ENCODE measurements at regions not wholly inside any gene's neighbourhood (a gene's known extent, or its start where the extent isn't known, plus 50 kb on each side); places are given as distances from the start of the nearest gene placed in this dataset.

GRCh38 chr5:14048434-14048833, 94.7 kb upstream of the TRIO start:
- H3K9ac ChIP-seq (ENCODE audit: low read length in 3 of 3) = no peak overlapping the region
- H3K4me1 ChIP-seq (ENCODE audit: control insufficient read depth in 2 of 3, insufficient read depth in 2 of 3, low read depth in 1 of 3, low read length in 3 of 3) = no peaks in the 10 kb centered on the region
- H3K27me3 ChIP-seq (ENCODE audit: control insufficient read depth, insufficient read depth, low read length) = no peaks in the 10 kb centered on the region
- H3K27ac ChIP-seq (ENCODE audit: low read depth in 2 of 2, low read length in 2 of 2) = no peak overlapping the region
- no peak for TF ChIP-seq CTCF (IDR thresholded peaks at IDR 0.05; ENCODE audit: borderline replicate concordance, extremely low read depth, insufficient read depth)
- no peak for FAIRE-seq
- no peak for DNase-seq
- no peaks in the 10 kb centered on the region for H3K36me3 ChIP-seq (ENCODE audit: control insufficient read depth in 2 of 3, insufficient read depth in 3 of 3, low read length in 3 of 3)
- intact Hi-C loops (cut with DNase I) = no loop called here
- H3K4me3 ChIP-seq (ENCODE audit: low read length in 3 of 3) = no peak overlapping the region
- H3K9me3 ChIP-seq (ENCODE audit: control insufficient read depth in 2 of 3, insufficient read depth in 1 of 3, low read length in 3 of 3) = peaks cover 0 to 2% (median 0%) of the 10 kb centered on the region in 3 donors

GRCh38 chr5:14041528-14042192, 97.2 kb upstream of the DNAH5 start:
- H3K4me1 ChIP-seq (ENCODE audit: control insufficient read depth in 2 of 3, insufficient read depth in 2 of 3, low read depth in 1 of 3, low read length in 3 of 3) = peaks cover 0 to 5% (median 0%) of the 10 kb centered on the region in 3 donors
- no peak overlapping the region for H3K27ac ChIP-seq (ENCODE audit: low read depth in 2 of 2, low read length in 2 of 2)
- no peak for TF ChIP-seq CTCF (IDR thresholded peaks at IDR 0.05; ENCODE audit: borderline replicate concordance, extremely low read depth, insufficient read depth)
- no peaks in the 10 kb centered on the region for H3K9me3 ChIP-seq (ENCODE audit: control insufficient read depth in 2 of 3, insufficient read depth in 1 of 3, low read length in 3 of 3)
- H3K36me3 ChIP-seq (ENCODE audit: control insufficient read depth in 2 of 3, insufficient read depth in 3 of 3, low read length in 3 of 3) = no peaks in the 10 kb centered on the region
- H3K4me3 ChIP-seq (ENCODE audit: low read length in 3 of 3) = no peak overlapping the region
- no peaks in the 10 kb centered on the region for H3K27me3 ChIP-seq (ENCODE audit: control insufficient read depth, insufficient read depth, low read length)
- H3K9ac ChIP-seq (ENCODE audit: low read length in 3 of 3) = no peak overlapping the region
- FAIRE-seq (no peak), DNase-seq (no peak)
- intact Hi-C loops (cut with DNase I) = no loop called here

GRCh38 chr5:14040542-14040941, 96.1 kb upstream of the DNAH5 start:
- FAIRE-seq = no peak
- Histone ChIP-seq H3K36me3 (ENCODE audit: control insufficient read depth in 2 of 3, insufficient read depth in 3 of 3, low read length in 3 of 3) (no peaks in the 10 kb centered on the region), H3K4me3 (ENCODE audit: low read length in 3 of 3) (no peak overlapping the region), H3K9ac (ENCODE audit: low read length in 3 of 3) (no peak overlapping the region), H3K27me3 (ENCODE audit: control insufficient read depth, insufficient read depth, low read length) (no peaks in the 10 kb centered on the region), H3K9me3 (ENCODE audit: control insufficient read depth in 2 of 3, insufficient read depth in 1 of 3, low read length in 3 of 3) (no peaks in the 10 kb centered on the region), H3K27ac (ENCODE audit: low read depth in 2 of 2, low read length in 2 of 2) (no peak overlapping the region), H3K4me1 (ENCODE audit: control insufficient read depth in 2 of 3, insufficient read depth in 2 of 3, low read depth in 1 of 3, low read length in 3 of 3) (peaks cover 0 to 7% (median 4%) of the 10 kb centered on the region in 3 donors)
- no peak for TF ChIP-seq CTCF (IDR thresholded peaks at IDR 0.05; ENCODE audit: borderline replicate concordance, extremely low read depth, insufficient read depth)
- intact Hi-C loops (cut with DNase I) = no loop called here
- no peak for DNase-seq

GRCh38 chr5:14039576-14039975, 95.1 kb upstream of the DNAH5 start:
- Histone ChIP-seq H3K4me1 (ENCODE audit: control insufficient read depth in 2 of 3, insufficient read depth in 2 of 3, low read depth in 1 of 3, low read length in 3 of 3) (peaks cover 0 to 11% (median 4%) of the 10 kb centered on the region in 3 donors), H3K9ac (ENCODE audit: low read length in 3 of 3) (no peak overlapping the region), H3K4me3 (ENCODE audit: low read length in 3 of 3) (no peak overlapping the region), H3K27ac (ENCODE audit: low read depth in 2 of 2, low read length in 2 of 2) (no peak overlapping the region), H3K9me3 (ENCODE audit: control insufficient read depth in 2 of 3, insufficient read depth in 1 of 3, low read length in 3 of 3) (no peaks in the 10 kb centered on the region), H3K27me3 (ENCODE audit: control insufficient read depth, insufficient read depth, low read length) (no peaks in the 10 kb centered on the region), H3K36me3 (ENCODE audit: control insufficient read depth in 2 of 3, insufficient read depth in 3 of 3, low read length in 3 of 3) (no peaks in the 10 kb centered on the region)
- no peak for FAIRE-seq
- no peak for TF ChIP-seq CTCF (IDR thresholded peaks at IDR 0.05; ENCODE audit: borderline replicate concordance, extremely low read depth, insufficient read depth)
- no peak for DNase-seq
- intact Hi-C loops (cut with DNase I) = no loop called here

Data from kidney (tissue), 13 donors.